ENCODE measurements at regions not wholly inside any gene's neighbourhood (a gene's known extent, or its start where the extent isn't known, plus 50 kb on each side); places are given as distances from the start of the nearest gene placed in this dataset.

- H3K9ac ChIP-seq (ENCODE audit: low read length) = no peak overlapping the region
- H3K79me2 ChIP-seq (ENCODE audit: control insufficient read depth, insufficient read depth, low read length, poor library complexity) = no peaks in the 10 kb centered on the region
- no peak overlapping the region for H3K23ac ChIP-seq (ENCODE audit: low read length)
- no peak overlapping the region for H4K91ac ChIP-seq (ENCODE audit: low read depth, low read length)
- no peaks in the 10 kb centered on the region for H3K36me3 ChIP-seq (ENCODE audit: control insufficient read depth in 1 of 2, insufficient read depth in 2 of 2, low read length in 2 of 2)
- no peak for DNase-seq
- H4K8ac ChIP-seq (ENCODE audit: low read depth, low read length) = no peak overlapping the region
- H3K27ac ChIP-seq (ENCODE audit: low read depth, low read length) = no peak overlapping the region
- no peaks in the 10 kb centered on the region for H3K9me3 ChIP-seq (ENCODE audit: insufficient read depth, low read depth, low read length)
- no CpG with 5 or more reads among the region's 3 CpGs for whole genome bisulfite sequencing (ENCODE audit: extremely low coverage, insufficient coverage, insufficient read length)
- no peak overlapping the region for H3K18ac ChIP-seq (ENCODE audit: low read length)
- no peak overlapping the region for H4K12ac ChIP-seq (ENCODE audit: low read depth, low read length)
- no peak overlapping the region for H3K4me3 ChIP-seq (ENCODE audit: low read depth, low read length)
- H2BK12ac ChIP-seq (ENCODE audit: low read length) = no peak overlapping the region
- H2AK5ac ChIP-seq (ENCODE audit: low read length) = no peak overlapping the region
- H3K27me3 ChIP-seq (ENCODE audit: insufficient read depth, low read length) = no peaks in the 10 kb centered on the region
- no peak overlapping the region for H3K4me2 ChIP-seq (ENCODE audit: low read length)
- H3K4me1 ChIP-seq (ENCODE audit: control insufficient read depth in 1 of 2, insufficient read depth in 2 of 2, low read length in 2 of 2) = no peaks in the 10 kb centered on the region
- H2AFZ ChIP-seq (ENCODE audit: insufficient read depth, low read length, poor library complexity) = no peak overlapping the region
- H3K79me1 ChIP-seq (ENCODE audit: low read length) = no peaks in the 10 kb centered on the region
- H2BK5ac ChIP-seq (ENCODE audit: low read depth, low read length, poor library complexity) = no peak overlapping the region
- no peak overlapping the region for H3K4ac ChIP-seq (ENCODE audit: low read depth, low read length)
- no peak overlapping the region for H2BK120ac ChIP-seq (ENCODE audit: insufficient read depth, low read length, poor library complexity)
- H3K14ac ChIP-seq (ENCODE audit: low read length) = no peak overlapping the region
Observed at GRCh38 chr5:163826201-163826600, 320.8 kb downstream of the MAT2B start.

GRCh38 chr5:163832155-163832554, 326.7 kb downstream of the MAT2B start:
- WGBS (ENCODE audit: extremely low coverage, insufficient coverage, insufficient read length) = no CpG with 5 or more reads among the region's 4 CpGs
- Histone ChIP-seq H3K27me3 (ENCODE audit: insufficient read depth, low read length) (no peaks in the 10 kb centered on the region), H3K14ac (ENCODE audit: low read length) (no peak overlapping the region), H3K4ac (ENCODE audit: low read depth, low read length) (no peak overlapping the region), H3K9ac (ENCODE audit: low read length) (no peak overlapping the region), H3K4me2 (ENCODE audit: low read length) (no peak overlapping the region), H4K8ac (ENCODE audit: low read depth, low read length) (no peak overlapping the region), H3K27ac (ENCODE audit: low read depth, low read length) (no peak overlapping the region), H3K79me1 (ENCODE audit: low read length) (no peaks in the 10 kb centered on the region), H3K36me3 (ENCODE audit: control insufficient read depth in 1 of 2, insufficient read depth in 2 of 2, low read length in 2 of 2) (no peaks in the 10 kb centered on the region), H2AK5ac (ENCODE audit: low read length) (no peak overlapping the region), H2AFZ (ENCODE audit: insufficient read depth, low read length, poor library complexity) (no peak overlapping the region), H3K18ac (ENCODE audit: low read length) (no peak overlapping the region), H3K4me3 (ENCODE audit: low read depth, low read length) (no peak overlapping the region), H2BK12ac (ENCODE audit: low read length) (no peak overlapping the region), H2BK120ac (ENCODE audit: insufficient read depth, low read length, poor library complexity) (no peak overlapping the region), H2BK5ac (ENCODE audit: low read depth, low read length, poor library complexity) (no peak overlapping the region), H3K79me2 (ENCODE audit: control insufficient read depth, insufficient read depth, low read length, poor library complexity) (no peaks in the 10 kb centered on the region), H3K23ac (ENCODE audit: low read length) (no peak overlapping the region), H3K4me1 (ENCODE audit: control insufficient read depth in 1 of 2, insufficient read depth in 2 of 2, low read length in 2 of 2) (no peaks in the 10 kb centered on the region), H4K12ac (ENCODE audit: low read depth, low read length) (no peak overlapping the region), H3K9me3 (ENCODE audit: insufficient read depth, low read depth, low read length) (no peaks in the 10 kb centered on the region), H4K91ac (ENCODE audit: low read depth, low read length) (no peak overlapping the region)
- no peak for DNase-seq

GRCh38 chr5:163838738-163839137, 333.3 kb downstream of the MAT2B start:
- H3K36me3 ChIP-seq (ENCODE audit: control insufficient read depth in 1 of 2, insufficient read depth in 2 of 2, low read length in 2 of 2) = no peaks in the 10 kb centered on the region
- H2AK5ac ChIP-seq (ENCODE audit: low read length) = no peak overlapping the region
- H3K27me3 ChIP-seq (ENCODE audit: insufficient read depth, low read length) = no peaks in the 10 kb centered on the region
- H4K91ac ChIP-seq (ENCODE audit: low read depth, low read length) = no peak overlapping the region
- H3K9me3 ChIP-seq (ENCODE audit: insufficient read depth, low read depth, low read length) = no peaks in the 10 kb centered on the region
- H2BK12ac ChIP-seq (ENCODE audit: low read length) = no peak overlapping the region
- H2BK5ac ChIP-seq (ENCODE audit: low read depth, low read length, poor library complexity) = no peak overlapping the region
- H3K79me2 ChIP-seq (ENCODE audit: control insufficient read depth, insufficient read depth, low read length, poor library complexity) = no peaks in the 10 kb centered on the region
- H2BK120ac ChIP-seq (ENCODE audit: insufficient read depth, low read length, poor library complexity) = no peak overlapping the region
- no peak overlapping the region for H3K4me2 ChIP-seq (ENCODE audit: low read length)
- H4K12ac ChIP-seq (ENCODE audit: low read depth, low read length) = no peak overlapping the region
- H2AFZ ChIP-seq (ENCODE audit: insufficient read depth, low read length, poor library complexity) = no peak overlapping the region
- H3K14ac ChIP-seq (ENCODE audit: low read length) = no peak overlapping the region
- H3K79me1 ChIP-seq (ENCODE audit: low read length) = no peaks in the 10 kb centered on the region
- H4K8ac ChIP-seq (ENCODE audit: low read depth, low read length) = no peak overlapping the region
- no peak overlapping the region for H3K9ac ChIP-seq (ENCODE audit: low read length)
- no peak overlapping the region for H3K27ac ChIP-seq (ENCODE audit: low read depth, low read length)
- WGBS (ENCODE audit: extremely low coverage, insufficient coverage, insufficient read length) = no CpG with 5 or more reads among the region's 1 CpG
- H3K4ac ChIP-seq (ENCODE audit: low read depth, low read length) = no peak overlapping the region
- H3K4me3 ChIP-seq (ENCODE audit: low read depth, low read length) = no peak overlapping the region
- no peaks in the 10 kb centered on the region for H3K4me1 ChIP-seq (ENCODE audit: control insufficient read depth in 1 of 2, insufficient read depth in 2 of 2, low read length in 2 of 2)
- no peak for DNase-seq
- no peak overlapping the region for H3K23ac ChIP-seq (ENCODE audit: low read length)
- no peak overlapping the region for H3K18ac ChIP-seq (ENCODE audit: low read length)

GRCh38 chr5:163846512-163846911, 341.1 kb downstream of the MAT2B start:
- no peak overlapping the region for H4K12ac ChIP-seq (ENCODE audit: low read depth, low read length)

More at GRCh38 chr5:163846512-163846911, 341.1 kb downstream of the MAT2B start:
- Histone ChIP-seq H4K8ac (ENCODE audit: low read depth, low read length) (no peak overlapping the region), H2AK5ac (ENCODE audit: low read length) (no peak overlapping the region), H3K4me2 (ENCODE audit: low read length) (no peak overlapping the region), H2BK5ac (ENCODE audit: low read depth, low read length, poor library complexity) (no peak overlapping the region), H3K27me3 (ENCODE audit: insufficient read depth, low read length) (no peaks in the 10 kb centered on the region), H3K79me2 (ENCODE audit: control insufficient read depth, insufficient read depth, low read length, poor library complexity) (no peaks in the 10 kb centered on the region), H3K27ac (ENCODE audit: low read depth, low read length) (no peak overlapping the region), H3K23ac (ENCODE audit: low read length) (no peak overlapping the region), H3K36me3 (ENCODE audit: control insufficient read depth in 1 of 2, insufficient read depth in 2 of 2, low read length in 2 of 2) (no peaks in the 10 kb centered on the region), H3K79me1 (ENCODE audit: low read length) (no peaks in the 10 kb centered on the region), H4K91ac (ENCODE audit: low read depth, low read length) (no peak overlapping the region), H3K9ac (ENCODE audit: low read length) (no peak overlapping the region), H3K9me3 (ENCODE audit: insufficient read depth, low read depth, low read length) (no peaks in the 10 kb centered on the region), H3K4me3 (ENCODE audit: low read depth, low read length) (no peak overlapping the region), H3K18ac (ENCODE audit: low read length) (no peak overlapping the region), H2BK12ac (ENCODE audit: low read length) (no peak overlapping the region), H2BK120ac (ENCODE audit: insufficient read depth, low read length, poor library complexity) (no peak overlapping the region), H3K4me1 (ENCODE audit: control insufficient read depth in 1 of 2, insufficient read depth in 2 of 2, low read length in 2 of 2) (no peaks in the 10 kb centered on the region), H3K4ac (ENCODE audit: low read depth, low read length) (no peak overlapping the region), H3K14ac (ENCODE audit: low read length) (no peak overlapping the region), H2AFZ (ENCODE audit: insufficient read depth, low read length, poor library complexity) (no peak overlapping the region)
- WGBS (ENCODE audit: extremely low coverage, insufficient coverage, insufficient read length) = no CpG with 5 or more reads among the region's 1 CpG
- DNase-seq = no peak

All from trophoblast cell (in vitro differentiated cells and primary cell).